BLaER1 treated with 17β-estradiol and CSF1 and Interleukin-3, amounts not matched to agents 10 nM and 100 nM (cell line): ENCODE measurements at regions not wholly inside any gene's neighbourhood (a gene's known extent, or its start where the extent isn't known, plus 50 kb on each side); places are given as distances from the start of the nearest gene placed in this dataset.
"Not testable (repeated sequence)": the region's sequence is repeated elsewhere in the genome, so short reads cannot be mapped to it uniquely, and the experiment has no call there.

Source experiments
- H3K27ac ChIP-seq, 11 experiments: shearing (Covaris generic); formaldehyde crosslinking; 2 replicates each; pipeline ENCODE4 v1.8.1; 2022
- H3K27me3 ChIP-seq, 11 experiments: shearing (Covaris generic); formaldehyde crosslinking; 2 replicates each; pipeline ENCODE4 v1.8.1; 2022
- H3K36me3 ChIP-seq, 11 experiments: shearing (Covaris generic); formaldehyde crosslinking; 2 replicates each; pipeline ENCODE4 v1.8.1; 2022
- H3K4me1 ChIP-seq, 10 experiments: shearing (Covaris generic); formaldehyde crosslinking; 2 replicates each; pipeline ENCODE4 v1.8.1; 2022
- H3K4me2 ChIP-seq, 11 experiments: shearing (Covaris generic); formaldehyde crosslinking; 2 replicates each; pipeline ENCODE4 v1.8.1; 2022
- H3K4me3 ChIP-seq, 10 experiments: shearing (Covaris generic); formaldehyde crosslinking; 2 replicates each; pipeline ENCODE4 v1.8.1; 2022
- H3K9ac ChIP-seq, 11 experiments: shearing (Covaris generic); formaldehyde crosslinking; 2 replicates each; pipeline ENCODE4 v1.8.1; 2022
- H3K9me3 ChIP-seq, 11 experiments: shearing (Covaris generic); formaldehyde crosslinking; replicated peaks in 1 of 11; 2 replicates each; pipeline ENCODE4 v1.8.1; 2022
- H4K20me1 ChIP-seq, 11 experiments: shearing (Covaris generic); formaldehyde crosslinking; 2 replicates each; pipeline ENCODE4 v1.8.1; 2022
- Cebpa-rat ChIP-seq, 11 experiments: shearing (Covaris generic); IDR thresholded peaks; 2 replicates each; pipeline ENCODE4 v1.8.1; 2022

DNA sequence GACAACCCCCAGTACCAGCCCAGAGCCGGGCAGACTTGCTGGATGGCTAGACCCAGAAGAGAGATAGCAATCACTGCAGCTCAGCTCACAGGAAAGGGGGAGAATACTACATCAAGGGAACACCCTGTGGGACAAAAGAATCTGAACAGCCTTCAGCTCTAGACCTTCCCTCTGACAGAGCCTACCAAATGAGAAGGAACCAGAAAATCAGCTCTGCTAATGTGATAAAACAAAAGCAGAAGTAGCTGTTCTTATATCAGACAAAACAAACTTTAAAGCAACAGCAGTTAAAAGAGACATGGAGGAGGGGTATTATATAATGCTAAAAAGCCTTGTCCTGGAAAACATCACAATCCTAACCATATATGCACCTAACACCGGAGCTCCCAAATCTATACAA lies 283.3 kb downstream of the KLF13 start:
- H4K20me1 ChIP-seq, result no peaks in the 10 kb centered on the region
- peaks cover 0 to 10% (median 0%) of the 10 kb centered on the region in 11 experiments; a peak in 2 of 22 replicates for H3K9me3 ChIP-seq
- TF ChIP-seq Cebpa-rat (IDR thresholded peaks at IDR 0.05), result no peak
- H3K27ac ChIP-seq, result peak overlapping the region in 3 of 11 experiments; percentile 7 to 66 (median 51); a peak in 5 of 22 replicates
- H3K4me1 ChIP-seq, result peaks cover 0 to 17% (median 0%) of the 10 kb centered on the region in 10 experiments; a peak in 8 of 20 replicates
- no peaks in the 10 kb centered on the region for H3K36me3 ChIP-seq
- no peaks in the 10 kb centered on the region for H3K27me3 ChIP-seq
- no peak overlapping the region for H3K4me3 ChIP-seq
- H3K9ac ChIP-seq, result no peak overlapping the region
- H3K4me2 ChIP-seq, result peak overlapping the region in 3 of 11 experiments; percentile 29 to 43 (median 38); a peak in 5 of 22 replicates

DNA sequence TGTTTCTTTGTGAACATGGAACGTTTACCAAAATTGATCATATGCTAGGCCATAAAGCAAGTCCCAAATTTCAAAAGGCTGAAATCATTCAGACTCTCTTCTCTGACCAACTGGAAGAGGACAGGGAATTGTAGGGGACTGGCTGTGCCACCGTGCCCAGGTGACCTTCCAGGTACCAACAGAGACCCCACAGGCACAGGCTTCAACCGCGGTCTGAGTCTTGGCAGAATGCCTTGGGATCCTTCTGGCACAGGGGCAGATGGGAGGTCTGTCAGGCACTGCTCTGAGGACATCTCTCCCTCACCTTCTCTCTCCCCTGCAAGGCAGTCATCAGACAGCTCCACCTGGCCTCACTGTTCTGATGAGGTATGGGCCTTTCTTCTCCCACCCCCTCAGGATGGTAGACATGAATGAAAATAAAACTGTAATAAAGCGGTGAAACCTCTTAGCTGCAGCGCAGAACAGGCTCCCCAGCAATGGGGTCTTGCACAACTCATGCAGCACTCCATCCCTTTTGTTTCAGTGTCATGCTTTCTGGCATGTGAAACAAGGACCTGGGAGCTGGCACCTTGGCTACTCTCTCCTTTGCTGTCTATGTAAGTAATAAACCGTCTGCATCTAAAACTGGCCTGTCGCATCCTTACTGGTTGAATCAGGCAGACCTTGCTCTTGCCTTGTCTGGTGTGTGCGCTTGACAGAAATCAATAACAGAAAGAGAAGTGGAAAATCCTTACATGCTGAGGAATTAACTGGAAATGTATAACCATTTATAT lies 289.2 kb downstream of the KLF13 start:
- no peak overlapping the region for H3K9ac ChIP-seq
- H3K4me3 ChIP-seq, result no peak overlapping the region
- no peak overlapping the region for H3K27ac ChIP-seq
- no peaks in the 10 kb centered on the region for H3K27me3 ChIP-seq
- no peak for TF ChIP-seq Cebpa-rat (IDR thresholded peaks at IDR 0.05)
- no peaks in the 10 kb centered on the region for H3K36me3 ChIP-seq
- no peaks in the 10 kb centered on the region for H3K4me1 ChIP-seq
- H3K9me3 ChIP-seq, result peaks cover 0 to 10% (median 0%) of the 10 kb centered on the region in 11 experiments; a peak in 2 of 22 replicates
- no peak overlapping the region for H3K4me2 ChIP-seq
- no peaks in the 10 kb centered on the region for H4K20me1 ChIP-seq

DNA sequence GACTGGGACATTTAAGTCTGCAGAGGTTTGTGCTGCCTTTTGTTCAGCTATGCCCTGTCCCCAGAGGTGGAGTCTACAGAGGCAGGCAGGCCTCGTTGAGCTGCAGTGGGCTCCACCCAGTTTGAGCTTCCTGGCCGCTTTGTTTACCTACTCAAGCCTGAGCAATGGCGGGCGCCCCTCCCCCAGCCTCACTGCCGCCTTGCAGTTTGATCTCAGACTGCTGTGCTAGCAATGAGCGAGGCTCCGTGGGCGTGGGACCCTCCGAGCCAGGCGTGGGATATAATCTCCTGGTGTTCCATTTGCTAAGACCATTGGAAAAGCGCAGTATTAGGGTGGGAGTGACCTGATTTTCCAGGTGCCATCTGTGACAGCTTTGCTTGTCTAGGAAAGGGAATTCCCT lies 296.7 kb downstream of the KLF13 start:
- not testable (repeated sequence) for H3K36me3 ChIP-seq, H3K9ac ChIP-seq, H3K27me3 ChIP-seq, H3K9me3 ChIP-seq, H3K4me1 ChIP-seq, H3K4me2 ChIP-seq, H3K27ac ChIP-seq, H3K4me3 ChIP-seq, H4K20me1 ChIP-seq

DNA sequence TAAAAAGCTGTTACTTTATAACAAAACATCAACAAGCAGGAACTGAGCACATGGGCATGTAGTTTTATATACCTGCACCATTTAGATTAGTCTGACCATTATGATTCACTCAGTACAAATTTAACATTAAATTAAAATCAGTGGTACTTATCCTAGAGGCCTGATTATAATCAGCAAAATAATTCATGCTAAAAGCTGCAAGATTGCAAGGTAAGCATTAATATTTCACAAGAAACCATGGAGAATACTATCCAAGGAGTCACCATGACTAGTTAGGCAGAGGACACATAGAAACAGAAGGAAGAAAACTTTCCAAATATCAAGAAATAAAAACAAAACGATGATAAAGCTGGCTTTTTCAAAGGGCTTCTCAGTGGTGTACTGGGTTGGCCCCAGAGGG lies 297.5 kb downstream of the KLF13 start:
- not testable (repeated sequence) for H3K9me3 ChIP-seq, H3K36me3 ChIP-seq, H4K20me1 ChIP-seq, H3K4me3 ChIP-seq, H3K9ac ChIP-seq, H3K4me2 ChIP-seq, H3K4me1 ChIP-seq, H3K27me3 ChIP-seq, H3K27ac ChIP-seq

DNA sequence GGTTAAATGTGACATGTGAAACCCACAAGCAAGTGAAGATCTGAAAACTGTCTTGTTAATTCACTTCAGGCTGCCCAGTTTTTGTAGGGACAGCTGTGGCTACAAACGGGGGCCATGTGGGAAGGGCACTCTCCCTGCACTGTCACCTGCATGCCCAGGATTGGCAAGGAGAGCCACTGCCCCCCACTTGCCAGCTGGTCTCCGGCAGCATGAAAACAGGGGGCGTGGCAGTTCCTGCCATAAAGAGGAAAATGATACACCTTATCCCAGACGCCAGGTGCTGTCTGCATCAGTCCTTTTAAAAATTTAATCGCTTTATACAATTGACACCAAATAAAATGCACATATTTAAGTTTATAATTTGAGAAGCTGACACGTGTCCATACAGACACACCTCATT lies 309.1 kb downstream of the KLF13 start:
- H3K4me3 ChIP-seq, H3K4me2 ChIP-seq, H4K20me1 ChIP-seq, H3K9ac ChIP-seq, H3K27me3 ChIP-seq, H3K4me1 ChIP-seq, H3K36me3 ChIP-seq, H3K27ac ChIP-seq: not testable (repeated sequence)
- peaks cover 0 to 11% (median 6%) of the 10 kb centered on the region in 11 experiments; a peak in 11 of 22 replicates for H3K9me3 ChIP-seq

DNA sequence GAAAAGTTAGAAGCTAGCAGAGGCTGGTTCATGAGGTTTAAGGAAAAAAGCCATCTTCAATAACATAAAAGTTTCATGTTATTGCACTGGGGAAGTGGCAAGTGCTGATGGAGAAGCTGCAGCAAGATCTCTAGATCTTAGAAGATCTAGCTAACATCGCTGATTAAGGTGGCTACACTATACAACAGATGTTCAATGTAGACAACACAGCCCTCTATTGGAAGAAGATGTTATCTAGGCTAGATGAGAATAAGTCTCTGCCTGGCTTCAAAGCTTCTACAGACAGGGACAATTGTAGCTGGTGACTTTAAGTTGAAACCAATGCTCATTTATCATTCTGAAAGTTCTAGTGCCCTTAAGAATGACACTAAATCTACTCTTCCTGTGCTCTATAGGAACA lies 310.3 kb downstream of the KLF13 start:
- H3K4me3 ChIP-seq, H3K27ac ChIP-seq, H3K4me1 ChIP-seq, H3K36me3 ChIP-seq, H3K27me3 ChIP-seq, H4K20me1 ChIP-seq, H3K9ac ChIP-seq: not testable (repeated sequence)
- Histone ChIP-seq H3K9me3 (peaks cover 0 to 11% (median 6%) of the 10 kb centered on the region in 11 experiments; a peak in 11 of 22 replicates), H3K4me2 (peak overlapping the region in 9 of 11 experiments; percentile 10 to 51 (median 23); a peak in 8 of 22 replicates)

DNA sequence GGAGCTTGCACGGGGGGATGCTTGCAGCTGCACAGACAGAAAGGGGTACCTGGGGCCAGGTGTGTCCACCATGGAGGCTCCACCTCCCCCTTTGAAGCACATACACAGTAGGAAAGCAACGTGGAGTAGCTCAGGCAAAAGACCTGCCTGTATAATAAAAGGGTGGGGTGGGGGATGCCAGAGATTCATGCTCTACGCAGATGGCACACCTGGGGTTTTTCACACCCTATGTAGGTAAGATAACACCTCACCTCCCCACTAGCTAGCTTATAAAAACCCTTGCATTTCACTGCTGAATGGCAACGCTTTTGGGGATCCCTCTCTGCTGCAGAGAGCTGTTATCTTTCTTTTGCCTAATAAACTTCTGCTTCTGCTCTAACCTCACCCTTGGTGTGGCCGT lies 317.3 kb downstream of the KLF13 start:
- H3K9ac ChIP-seq, H3K36me3 ChIP-seq, H3K4me2 ChIP-seq, H3K4me3 ChIP-seq, H3K9me3 ChIP-seq, H4K20me1 ChIP-seq, H3K27ac ChIP-seq, H3K27me3 ChIP-seq: not testable (repeated sequence)
- H3K4me1 ChIP-seq, result peaks cover 0 to 13% (median 7%) of the 10 kb centered on the region in 10 experiments; a peak in 11 of 20 replicates

DNA sequence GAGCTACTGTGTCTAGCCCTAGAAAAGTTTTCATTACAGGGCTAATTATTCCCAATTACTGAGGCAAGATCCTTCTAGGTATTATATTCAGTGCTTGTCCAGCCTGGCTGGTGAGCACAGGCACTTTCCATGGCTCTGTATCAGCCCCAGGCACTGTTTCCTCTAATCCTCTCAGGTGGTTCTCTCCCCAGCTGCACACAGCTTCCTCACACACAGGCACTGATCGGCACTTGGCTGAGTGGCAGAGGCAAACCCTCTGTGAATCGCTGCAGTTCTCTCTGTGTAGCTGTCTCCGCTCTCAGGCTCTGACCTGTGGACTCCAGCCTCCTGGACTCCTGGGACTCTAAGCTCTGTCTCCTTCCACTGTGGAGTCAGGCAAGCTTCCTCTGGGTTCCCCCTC lies 318.1 kb downstream of the KLF13 start:
- H3K4me3 ChIP-seq, H3K9ac ChIP-seq, H3K27ac ChIP-seq, H3K9me3 ChIP-seq, H3K4me2 ChIP-seq, H3K27me3 ChIP-seq, H3K36me3 ChIP-seq, H4K20me1 ChIP-seq: not testable (repeated sequence)
- peaks cover 0 to 17% (median 7%) of the 10 kb centered on the region in 10 experiments; a peak in 13 of 20 replicates for H3K4me1 ChIP-seq

DNA sequence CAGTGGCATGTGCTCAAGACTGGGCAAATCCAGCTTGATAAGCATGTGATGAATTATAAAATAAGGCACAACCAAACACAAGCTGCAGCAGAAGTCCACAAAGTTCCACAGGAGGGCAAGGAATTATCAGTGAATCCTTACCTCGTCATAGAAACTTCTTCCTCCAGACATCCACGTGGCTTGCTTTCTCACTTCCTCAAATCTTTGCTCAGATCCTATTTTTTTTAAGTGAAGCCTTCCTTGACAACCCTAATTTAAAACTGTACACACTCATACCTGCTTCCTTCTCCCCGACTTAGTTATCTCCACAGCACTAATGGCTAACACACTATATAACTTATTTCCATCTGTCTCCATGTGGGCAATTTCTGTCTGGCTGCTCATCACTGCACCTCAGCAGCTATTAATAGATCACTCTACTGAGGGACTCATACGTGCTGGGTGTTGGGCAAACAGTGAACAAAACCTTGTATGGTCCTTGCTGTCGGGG lies 320.7 kb downstream of the KLF13 start:
- H3K9me3 ChIP-seq, H3K36me3 ChIP-seq, H3K27ac ChIP-seq, H4K20me1 ChIP-seq, H3K9ac ChIP-seq, H3K4me3 ChIP-seq, H3K27me3 ChIP-seq: not testable (repeated sequence)
- peak overlapping the region in 8 of 11 experiments; percentile 1 to 40 (median 21); a peak in 3 of 22 replicates for H3K4me2 ChIP-seq
- H3K4me1 ChIP-seq, result peaks cover 0 to 18% (median 7%) of the 10 kb centered on the region in 10 experiments; a peak in 13 of 20 replicates

DNA sequence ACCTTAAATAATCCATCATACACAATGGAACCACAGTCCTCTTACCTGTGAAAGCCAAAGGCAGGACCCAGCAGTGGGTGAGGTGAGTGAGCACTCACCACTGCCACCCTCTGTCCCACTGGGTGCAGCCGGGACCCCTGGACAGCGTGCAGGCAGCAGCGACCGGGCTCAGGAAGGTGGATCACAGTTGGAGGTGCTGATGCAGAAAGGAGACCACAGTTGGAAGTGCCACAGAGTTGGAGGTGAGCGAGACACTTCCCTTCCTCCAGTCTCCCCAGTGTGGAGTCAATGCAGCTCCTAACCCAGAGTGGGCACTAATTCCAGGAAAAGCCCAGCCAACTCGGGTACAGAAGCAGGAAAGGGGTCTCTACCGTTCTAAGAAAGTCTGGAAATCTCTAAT lies 323.0 kb downstream of the KLF13 start:
- H3K4me3 ChIP-seq, H3K36me3 ChIP-seq: not testable (repeated sequence)

DNA sequence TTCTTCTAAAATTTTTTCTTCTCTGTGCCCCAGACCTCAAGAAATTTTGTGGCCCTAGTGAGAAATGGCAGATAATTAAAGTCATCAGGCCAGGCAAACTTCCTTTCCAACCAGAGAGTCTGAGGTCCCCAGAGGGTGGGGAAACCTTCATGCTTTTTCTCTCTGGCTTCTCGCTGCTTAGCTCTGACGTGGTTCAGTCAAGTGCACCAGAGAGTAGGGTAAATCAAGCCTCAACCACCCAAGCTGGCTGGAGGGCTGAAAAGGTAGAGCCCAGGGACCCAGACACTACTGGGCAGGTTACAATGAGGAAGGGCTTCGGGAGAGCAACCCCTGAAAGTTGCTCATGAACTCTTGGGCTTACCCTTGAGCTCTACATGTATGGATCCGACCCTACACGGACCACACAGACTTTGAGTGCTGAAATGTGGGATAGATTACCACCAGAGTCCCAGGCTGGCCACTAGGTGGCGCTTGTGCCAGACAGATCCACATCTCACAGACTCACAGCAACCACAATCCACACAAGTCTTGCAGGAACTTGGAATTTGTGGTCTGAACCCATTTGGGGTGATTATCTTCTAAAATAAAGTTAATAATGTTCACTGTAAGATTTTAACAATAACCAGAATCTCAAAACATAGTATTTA lies 323.5 kb downstream of the KLF13 start:
- H3K4me3 ChIP-seq, H3K9me3 ChIP-seq, H3K27ac ChIP-seq, H3K27me3 ChIP-seq, H4K20me1 ChIP-seq, H3K36me3 ChIP-seq, H3K9ac ChIP-seq: not testable (repeated sequence)
- Histone ChIP-seq H3K4me2 (0 out of 22 replicates have a peak overlapping the region, but pooled peaks of 1 of the 11 experiments have one; percentile 11), H3K4me1 (peaks cover 0 to 18% (median 7%) of the 10 kb centered on the region in 10 experiments; a peak in 13 of 20 replicates)

More for the DNA sequence above, 323.0 kb downstream of the KLF13 start:
- peak overlapping the region in 2 of 11 experiments; percentile 11 to 25; a peak in 1 of 22 replicates for H3K4me2 ChIP-seq
- H3K9ac ChIP-seq, H3K27ac ChIP-seq, H4K20me1 ChIP-seq, H3K9me3 ChIP-seq, H3K27me3 ChIP-seq: not testable (repeated sequence)
- peaks cover 0 to 18% (median 7%) of the 10 kb centered on the region in 10 experiments; a peak in 13 of 20 replicates for H3K4me1 ChIP-seq

DNA sequence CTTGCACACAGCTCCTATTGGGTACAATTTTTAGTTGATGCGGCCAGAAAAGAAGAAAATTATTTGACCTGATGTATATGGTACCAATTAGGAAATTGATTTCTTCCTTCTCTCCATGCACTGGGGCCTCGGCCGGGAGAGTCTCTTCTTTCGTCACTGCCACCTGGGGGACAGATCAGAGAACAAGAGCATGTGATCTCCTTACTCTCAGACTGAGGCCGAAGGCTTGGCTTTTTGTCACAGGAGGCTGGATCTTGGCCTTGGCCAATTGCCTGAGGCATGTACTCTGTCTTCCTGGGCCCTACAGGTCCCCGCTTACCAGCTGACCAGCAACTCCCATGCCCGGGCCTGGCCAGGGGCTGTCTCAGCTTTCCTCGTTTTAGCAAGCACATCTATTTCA lies 330.3 kb downstream of the KLF13 start:
- H3K9ac ChIP-seq, H3K36me3 ChIP-seq, H4K20me1 ChIP-seq, H3K27me3 ChIP-seq, H3K4me3 ChIP-seq, H3K4me2 ChIP-seq, H3K9me3 ChIP-seq, H3K27ac ChIP-seq: not testable (repeated sequence)
- peaks cover 0 to 12% (median 6%) of the 10 kb centered on the region in 10 experiments; a peak in 11 of 20 replicates for H3K4me1 ChIP-seq
